GM12891 (cell line): ENCODE measurements at regions not wholly inside any gene's neighbourhood (a gene's known extent, or its start where the extent isn't known, plus 50 kb on each side); places are given as distances from the start of the nearest gene placed in this dataset.

Experiments used
- PAX5 ChIP-seq: IDR thresholded peaks from 2 replicates; pipeline ENCODE4 v1.6.1; 2011; ENCODE audit warnings: low read length, moderate library complexity, mild to moderate bottlenecking; ENCODE audit not compliant: insufficient read depth, severe bottlenecking
- POLR2AphosphoS5 ChIP-seq: IDR thresholded peaks from 2 replicates; pipeline ENCODE4 v1.6.1; 2011; ENCODE audit warnings: low read depth, low read length, control low read depth
- TAF1 ChIP-seq: IDR thresholded peaks from 2 replicates; pipeline ENCODE4 v1.6.1; 2011; ENCODE audit warnings: low read depth, low read length, control low read depth

- TF ChIP-seq TAF1: no peak
- no peak for TF ChIP-seq PAX5
- TF ChIP-seq POLR2AphosphoS5: no peak
These were observed 160.9 kb downstream of the EDEM1 start for GRCh38 chr3:5348229-5348902.
